PC-3 (cell line): ENCODE measurements at regions not wholly inside any gene's neighbourhood (a gene's known extent, or its start where the extent isn't known, plus 50 kb on each side); places are given as distances from the start of the nearest gene placed in this dataset.

Source experiments
- EZH2 ChIP-seq: fragments of 300-600 bp; sonication (generic); IDR thresholded peaks from one replicate; pipeline ENCODE4 v1.6.1; 2017; ENCODE audit warnings: antibody characterized with exemption, mild to moderate bottlenecking, low read length; ENCODE audit not compliant: unreplicated experiment
- TF ChIP-seq, protein P1 (sequence below): fragments of 300-600 bp; sonication (generic); conservative IDR thresholded peaks from 2 replicates; pipeline ENCODE4 v1.5.1; 2017; ENCODE audit warnings: antibody characterized with exemption, low read depth, mild to moderate bottlenecking, low read length

DNA sequence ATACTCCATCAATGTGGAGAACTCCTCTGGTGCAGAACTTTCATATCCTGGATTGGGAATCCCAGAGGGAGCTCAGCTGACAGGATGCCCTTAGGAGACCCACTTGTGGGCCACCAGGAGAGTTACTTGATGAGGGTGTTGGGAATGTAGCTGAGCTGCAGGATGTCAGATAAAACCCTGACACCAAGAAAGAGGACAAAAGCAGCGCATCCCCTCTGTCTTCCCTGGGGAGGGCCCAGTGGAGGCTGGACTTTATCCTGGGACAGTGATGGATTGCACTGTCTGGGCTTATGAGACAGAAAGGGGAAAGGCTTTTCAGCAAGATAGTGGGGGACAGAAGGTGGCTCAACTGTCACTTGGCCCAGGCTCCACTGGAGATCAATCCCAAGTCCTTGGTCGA is 88.1 kb upstream of the BCAR3 start:
- TF ChIP-seq, protein P1, sequence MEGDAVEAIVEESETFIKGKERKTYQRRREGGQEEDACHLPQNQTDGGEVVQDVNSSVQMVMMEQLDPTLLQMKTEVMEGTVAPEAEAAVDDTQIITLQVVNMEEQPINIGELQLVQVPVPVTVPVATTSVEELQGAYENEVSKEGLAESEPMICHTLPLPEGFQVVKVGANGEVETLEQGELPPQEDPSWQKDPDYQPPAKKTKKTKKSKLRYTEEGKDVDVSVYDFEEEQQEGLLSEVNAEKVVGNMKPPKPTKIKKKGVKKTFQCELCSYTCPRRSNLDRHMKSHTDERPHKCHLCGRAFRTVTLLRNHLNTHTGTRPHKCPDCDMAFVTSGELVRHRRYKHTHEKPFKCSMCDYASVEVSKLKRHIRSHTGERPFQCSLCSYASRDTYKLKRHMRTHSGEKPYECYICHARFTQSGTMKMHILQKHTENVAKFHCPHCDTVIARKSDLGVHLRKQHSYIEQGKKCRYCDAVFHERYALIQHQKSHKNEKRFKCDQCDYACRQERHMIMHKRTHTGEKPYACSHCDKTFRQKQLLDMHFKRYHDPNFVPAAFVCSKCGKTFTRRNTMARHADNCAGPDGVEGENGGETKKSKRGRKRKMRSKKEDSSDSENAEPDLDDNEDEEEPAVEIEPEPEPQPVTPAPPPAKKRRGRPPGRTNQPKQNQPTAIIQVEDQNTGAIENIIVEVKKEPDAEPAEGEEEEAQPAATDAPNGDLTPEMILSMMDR, result no peak
- no peak for TF ChIP-seq EZH2
